Vagina (tissue), 2 donors: ENCODE measurements at regions not wholly inside any gene's neighbourhood (a gene's known extent, or its start where the extent isn't known, plus 50 kb on each side); places are given as distances from the start of the nearest gene placed in this dataset.

Source experiments
- CTCF ChIP-seq, 3 experiments: fragments of 450-650 bp in 2 of 3; fragments of 200-600 bp in 1 of 3; sonication (generic) in 1 of 3; IDR thresholded peaks; one replicate each; pipeline ENCODE4 v1.5.1; 2017 to 2019; ENCODE audit warnings: antibody characterized with exemption in 3 of 3, mild to moderate bottlenecking in 2 of 3, moderate library complexity in 2 of 3
- POLR2A ChIP-seq, 2 donors: fragments of 450-650 bp; IDR thresholded peaks; one replicate each; pipeline ENCODE4 v1.6.1; 2017; ENCODE audit warnings: antibody characterized with exemption in 2 of 2, mild to moderate bottlenecking in 2 of 2, moderate library complexity in 2 of 2
- POLR2AphosphoS5 ChIP-seq, 2 donors: sonication (generic); formaldehyde crosslinking; IDR thresholded peaks; one replicate each; pipeline ENCODE4 v1.9.0; 2017; ENCODE audit warnings: antibody characterized with exemption in 2 of 2, mild to moderate bottlenecking in 2 of 2, low read depth in 1 of 2; ENCODE audit not compliant: insufficient read depth in 1 of 2

DNA sequence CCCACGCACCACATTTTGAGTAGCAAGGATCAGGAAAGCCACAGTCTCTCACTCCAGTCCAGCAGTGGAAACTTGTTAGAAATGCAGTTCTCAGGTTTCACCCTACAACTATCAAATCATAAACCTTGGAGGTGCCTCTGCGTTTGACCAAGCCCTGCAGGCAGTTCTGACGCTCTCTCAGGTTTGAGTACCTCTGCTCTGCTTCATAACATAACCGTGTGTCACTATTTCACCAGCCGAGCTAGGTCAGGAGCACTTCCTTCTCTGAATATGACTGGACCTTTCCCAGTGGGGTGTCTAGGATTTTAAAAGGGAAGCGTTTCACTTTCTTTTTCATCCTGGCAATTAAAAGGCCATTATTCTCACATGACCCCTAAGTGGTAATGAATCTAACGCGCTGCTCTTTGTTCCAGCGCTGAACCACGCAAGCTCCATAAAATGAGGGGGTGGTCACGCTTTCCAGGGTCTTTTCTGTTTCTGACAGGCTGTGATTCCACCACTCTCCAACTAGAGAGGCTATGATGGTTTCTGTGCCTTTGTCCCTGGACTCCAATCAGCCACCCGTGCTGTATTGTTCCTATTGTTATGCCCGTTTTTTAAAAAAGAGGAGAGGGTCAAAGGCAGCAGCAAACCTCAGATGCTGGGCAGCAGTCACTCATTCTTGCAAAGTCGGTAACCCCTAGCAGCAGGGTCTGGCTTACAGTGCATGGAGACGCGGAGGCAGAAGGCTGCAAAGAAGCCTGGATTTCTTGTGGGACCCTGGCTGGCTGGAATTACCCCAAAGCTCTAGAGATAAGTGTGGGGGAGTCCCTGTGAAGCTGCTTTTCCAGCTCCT, 75.2 kb upstream of the CTNNA2 start:
- TF ChIP-seq CTCF (IDR thresholded peaks at IDR 0.05) (no peak), POLR2AphosphoS5 (IDR thresholded peaks at IDR 0.05; ENCODE audit: insufficient read depth in 1 of 2, low read depth in 1 of 2) (no peak), POLR2A (IDR thresholded peaks at IDR 0.05) (no peak)
